GM12878 (cell line): ENCODE measurements at regions not wholly inside any gene's neighbourhood (a gene's known extent, or its start where the extent isn't known, plus 50 kb on each side); places are given as distances from the start of the nearest gene placed in this dataset.

Experiments
- ATAC-seq: fragments of 200-7000 bp; cut with Tn5 transposase; 3 replicates; pipeline ENCODE4 v1.9.1; 2020; ENCODE audit warnings: mild to moderate bottlenecking, moderate library complexity
- BruUV-seq: library from RNA; stranded (reverse); fragments of 400-500 nt; replicated peaks from 2 replicates; lab custom pipeline; 2021; lab: Mats Ljungman, UMichigan
- CTCF ChIA-PET: fragments of 300-600 bp; sonication (Branson Sonifier 250); formaldehyde crosslinking; extraction: SDS; loops from one replicate; lab custom pipeline; 2021; ENCODE audit warnings: inconsistent platforms; lab: Yijun Ruan, JAX
- POLR2A ChIA-PET: fragments of 350-600 bp; formaldehyde crosslinking; extraction: SDS; loops from one replicate; lab custom pipeline; 2021; ENCODE audit warnings: inconsistent platforms; lab: Charles Lee
- RAD21 ChIA-PET: fragments of 300-600 bp; sonication (Branson Sonifier 250); formaldehyde crosslinking; loops from one replicate; lab custom pipeline; 2023; ENCODE audit warnings: antibody characterized with exemption; ENCODE audit not compliant: unreplicated experiment; lab: Charles Lee
- SMC1A ChIA-PET: fragments of 300-600 bp; sonication (Branson Sonifier 250); formaldehyde crosslinking; loops from one replicate; lab custom pipeline; 2023; ENCODE audit not compliant: unreplicated experiment, uncharacterized antibody; lab: Charles Lee
- DNase-seq: peaks from one replicate; pipeline ENCODE4 v3.0.0-alpha.2; 2011; ENCODE audit warnings: low read depth, low spot score
- FAIRE-seq: peaks from 3 replicates; lab custom pipeline; 2011; peaks lifted over from hg19 to GRCh38; lab: Jason Lieb, UNC
- H2AFZ ChIP-seq: 2 replicates; pipeline ENCODE4 v1.6.0; 2011; ENCODE audit warnings: low read depth, low read length, control low read depth; ENCODE audit not compliant: control insufficient read depth
- H3K27ac ChIP-seq: 2 replicates; pipeline ENCODE4 v1.5.1; 2011; ENCODE audit warnings: control low read depth; ENCODE audit not compliant: control insufficient read depth, insufficient read depth
- H3K27me3 ChIP-seq, 2 experiments: replicated peaks in 1 of 2; 2 replicates each; pipeline versions ENCODE4 v1.6.0 to v1.6.1; 2011; ENCODE audit warnings: low read length in 1 of 2; ENCODE audit not compliant: control insufficient read depth in 2 of 2, insufficient read depth in 2 of 2
- H3K36me3 ChIP-seq, 2 experiments: 2 replicates each; pipeline ENCODE4 v1.5.1; 2011; ENCODE audit warnings: low read length in 1 of 2; ENCODE audit not compliant: control insufficient read depth in 2 of 2, insufficient read depth in 2 of 2
- H3K4me1 ChIP-seq: 2 replicates; pipeline ENCODE4 v1.6.1; 2011; ENCODE audit warnings: mild to moderate bottlenecking, low read length, moderate library complexity, mixed read lengths; ENCODE audit not compliant: control insufficient read depth, insufficient read depth
- H3K4me2 ChIP-seq: 2 replicates; pipeline ENCODE4 v1.6.0; 2011; ENCODE audit warnings: control low read depth; ENCODE audit not compliant: control insufficient read depth, insufficient read depth
- H3K4me3 ChIP-seq: fragments of 200-600 bp; sonication (generic); 2 replicates; pipeline ENCODE4 v1.5.1; 2016
- H3K79me2 ChIP-seq: 2 replicates; pipeline ENCODE4 v1.6.0; 2011; ENCODE audit warnings: low read length; ENCODE audit not compliant: control insufficient read depth, insufficient read depth
- H3K9ac ChIP-seq: 2 replicates; pipeline ENCODE4 v1.8.0; 2011; ENCODE audit warnings: low read length, control low read depth, mixed read lengths; ENCODE audit not compliant: control insufficient read depth, insufficient read depth
- H3K9me3 ChIP-seq: replicated peaks from 3 replicates; pipeline ENCODE4 v1.5.1; 2011; ENCODE audit warnings: mild to moderate bottlenecking, low read length; ENCODE audit not compliant: control insufficient read depth, insufficient read depth
- H4K20me1 ChIP-seq: 2 replicates; pipeline ENCODE4 v1.6.0; 2011; ENCODE audit not compliant: control insufficient read depth, insufficient read depth
- BCL11A ChIP-seq: IDR thresholded peaks from 2 replicates; pipeline ENCODE4 v1.6.1; 2011; ENCODE audit warnings: low read depth, low read length
- CBX3 ChIP-seq: fragments of 200-600 bp; sonication (generic); IDR thresholded peaks from 2 replicates; pipeline ENCODE4 v1.6.1; 2016; ENCODE audit warnings: low read depth, borderline replicate concordance
- CREM ChIP-seq: IDR thresholded peaks from 2 replicates; pipeline ENCODE4 v1.6.1; 2014; ENCODE audit warnings: antibody characterized with exemption, low read depth
- EP300 ChIP-seq, 2 experiments: fragments of 150-350 bp in 1 of 2; IDR thresholded peaks; 2 replicates each; pipeline ENCODE4 v1.6.1; 2011 to 2012; ENCODE audit warnings: low read depth in 2 of 2, low read length in 2 of 2, borderline replicate concordance in 1 of 2, improper control_type of control experiment in 1 of 2, inconsistent platforms in 1 of 2; ENCODE audit not compliant: control insufficient read depth in 1 of 2
- GATAD2B ChIP-seq: fragments of 450-650 bp; conservative IDR thresholded peaks from 2 replicates; pipeline ENCODE4 v1.6.1; 2017; ENCODE audit warnings: low read depth, mild to moderate bottlenecking, moderate library complexity
- HDAC6 ChIP-seq: fragments of 200-600 bp; sonication (generic); IDR thresholded peaks from one replicate; pipeline ENCODE4 v1.8.0; 2017; ENCODE audit warnings: antibody characterized with exemption; ENCODE audit not compliant: unreplicated experiment
- HDGF ChIP-seq: fragments of 450-650 bp; IDR thresholded peaks from 2 replicates; pipeline ENCODE4 v1.6.1; 2016; ENCODE audit warnings: antibody characterized with exemption
- JUND ChIP-seq: IDR thresholded peaks from 2 replicates; pipeline ENCODE4 v1.6.1; 2012; ENCODE audit warnings: low read depth, mild to moderate bottlenecking, low read length, improper control_type of control experiment, moderate library complexity
- PAX5 ChIP-seq: IDR thresholded peaks from 2 replicates; pipeline ENCODE4 v1.6.1; 2011; ENCODE audit warnings: low read depth, low read length, borderline replicate concordance
- POLR2AphosphoS2 ChIP-seq: IDR thresholded peaks from 2 replicates; pipeline ENCODE4 v1.6.1; 2011; ENCODE audit warnings: low read depth, mild to moderate bottlenecking, low read length, improper control_type of control experiment, moderate library complexity
- POU2F2 ChIP-seq: IDR thresholded peaks from 3 replicates; pipeline ENCODE4 v1.6.1; 2011; ENCODE audit warnings: low read depth, mild to moderate bottlenecking, low read length, borderline replicate concordance
- RELA ChIP-seq: fragments of 450-650 bp; IDR thresholded peaks from 2 replicates; pipeline ENCODE4 v1.8.0; 2014; ENCODE audit warnings: borderline replicate concordance; ENCODE audit not compliant: partially characterized antibody
- TCF3 ChIP-seq: IDR thresholded peaks from 2 replicates; pipeline ENCODE4 v1.6.1; 2012; ENCODE audit warnings: low read depth, mild to moderate bottlenecking, low read length, borderline replicate concordance; ENCODE audit not compliant: insufficient read depth
- WGBS: methylation state at CpG from one replicate; pipeline ENCODE4 v1.1.6; 2016; ENCODE audit warnings: low lambda C conversion rate; ENCODE audit not compliant: insufficient replicate concordance, insufficient coverage; ENCODE audit errors: missing lambda C conversion rate; 5-methylcytosine and 5-hydroxymethylcytosine counted together
- in situ Hi-C: fragments of 300-500 bp; cut with MboI; formaldehyde crosslinking; loops from 9 replicates; pipeline ENCODE4 v1.14.3; 2018; ENCODE audit warnings: mixed read lengths
- intact Hi-C: fragments of 100-400 bp; cut with micrococcal nuclease; formaldehyde crosslinking; loops from one replicate; pipeline ENCODE4 v1.14.2; 2022; ENCODE audit not compliant: unreplicated experiment
- TF ChIP-seq, protein P1 (sequence below): fragments of 450-650 bp; formaldehyde crosslinking; IDR thresholded peaks from 2 replicates; pipeline ENCODE4 v1.5.0; 2022; ENCODE audit warnings: mild to moderate bottlenecking, missing genetic modification characterization
- TF ChIP-seq, protein P2 (sequence below): fragments of 450-650 bp; IDR thresholded peaks from 2 replicates; pipeline ENCODE4 v1.6.1; 2016; ENCODE audit warnings: mild to moderate bottlenecking, moderate library complexity, borderline replicate concordance
- TF ChIP-seq, protein P3 (sequence below): fragments of 450-650 bp; IDR thresholded peaks from 2 replicates; pipeline ENCODE4 v1.6.1; 2014; ENCODE audit warnings: mild to moderate bottlenecking

DNA sequence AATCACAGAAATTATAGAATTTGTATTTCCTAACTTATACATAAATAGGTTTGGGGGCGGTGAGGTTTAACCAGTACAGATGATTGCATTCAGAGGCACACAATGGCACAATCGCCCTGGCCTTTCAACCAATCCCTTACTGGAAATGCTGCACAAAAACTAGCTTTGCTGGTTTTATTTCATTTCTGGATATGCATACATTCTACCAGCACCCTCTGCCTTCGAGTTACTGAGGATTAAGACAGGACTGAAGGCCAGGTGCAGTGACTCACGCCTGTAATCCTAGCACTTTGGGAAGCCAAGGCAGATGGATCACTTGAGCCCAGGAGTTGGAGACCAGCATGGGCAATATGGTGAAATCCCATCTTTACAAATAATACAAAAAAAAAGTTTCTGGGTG is 336.1 kb downstream of the ARRDC4 start:
- intact Hi-C loops (no loop called here), in situ Hi-C loops (no loop called here)
- RAD21 ChIA-PET, result interaction anchor here (1.0 kb wide), 1 partner anchor 391 kb away, joined by 3 read pairs; no protein-coding TSS in a partner anchor
- Histone ChIP-seq H3K9ac (no peak overlapping the region), H3K4me1 (no peaks in the 10 kb centered on the region), H3K4me3 (no peak overlapping the region), H3K36me3 (no peaks in the 10 kb centered on the region), H4K20me1 (no peaks in the 10 kb centered on the region), H3K4me2 (no peak overlapping the region), H3K27me3 (no peaks in the 10 kb centered on the region), H3K27ac (no peak overlapping the region), H3K79me2 (no peaks in the 10 kb centered on the region), H2AFZ (no peak overlapping the region), H3K9me3 (no peaks in the 10 kb centered on the region)
- DNase-seq (no peak), FAIRE-seq (no peak), ATAC-seq (no peak)
- 0% methylated on average over 4 of the region's 4 CpGs for WGBS
- CTCF ChIA-PET, result no interaction called here
- no TSS peak for BruUV-seq
- SMC1A ChIA-PET, result interaction anchor here (0.6 kb wide), 1 partner anchor 821 kb away, joined by 3 read pairs; no protein-coding TSS in a partner anchor
- POLR2A ChIA-PET, result no interaction called here
- TF ChIP-seq, protein P1, sequence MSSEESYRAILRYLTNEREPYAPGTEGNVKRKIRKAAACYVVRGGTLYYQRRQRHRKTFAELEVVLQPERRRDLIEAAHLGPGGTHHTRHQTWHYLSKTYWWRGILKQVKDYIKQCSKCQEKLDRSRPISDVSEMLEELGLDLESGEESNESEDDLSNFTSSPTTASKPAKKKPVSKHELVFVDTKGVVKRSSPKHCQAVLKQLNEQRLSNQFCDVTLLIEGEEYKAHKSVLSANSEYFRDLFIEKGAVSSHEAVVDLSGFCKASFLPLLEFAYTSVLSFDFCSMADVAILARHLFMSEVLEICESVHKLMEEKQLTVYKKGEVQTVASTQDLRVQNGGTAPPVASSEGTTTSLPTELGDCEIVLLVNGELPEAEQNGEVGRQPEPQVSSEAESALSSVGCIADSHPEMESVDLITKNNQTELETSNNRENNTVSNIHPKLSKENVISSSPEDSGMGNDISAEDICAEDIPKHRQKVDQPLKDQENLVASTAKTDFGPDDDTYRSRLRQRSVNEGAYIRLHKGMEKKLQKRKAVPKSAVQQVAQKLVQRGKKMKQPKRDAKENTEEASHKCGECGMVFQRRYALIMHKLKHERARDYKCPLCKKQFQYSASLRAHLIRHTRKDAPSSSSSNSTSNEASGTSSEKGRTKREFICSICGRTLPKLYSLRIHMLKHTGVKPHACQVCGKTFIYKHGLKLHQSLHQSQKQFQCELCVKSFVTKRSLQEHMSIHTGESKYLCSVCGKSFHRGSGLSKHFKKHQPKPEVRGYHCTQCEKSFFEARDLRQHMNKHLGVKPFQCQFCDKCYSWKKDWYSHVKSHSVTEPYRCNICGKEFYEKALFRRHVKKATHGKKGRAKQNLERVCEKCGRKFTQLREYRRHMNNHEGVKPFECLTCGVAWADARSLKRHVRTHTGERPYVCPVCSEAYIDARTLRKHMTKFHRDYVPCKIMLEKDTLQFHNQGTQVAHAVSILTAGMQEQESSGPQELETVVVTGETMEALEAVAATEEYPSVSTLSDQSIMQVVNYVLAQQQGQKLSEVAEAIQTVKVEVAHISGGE (CRISPR knock-in tag), result no peak
- TF ChIP-seq HDGF (no peak), RELA (no peak), POU2F2 (no peak), JUND (no peak), TCF3 (no peak), GATAD2B (no peak), BCL11A (no peak), POLR2AphosphoS2 (no peak), EP300 (IDR thresholded peaks at IDR 0.05; ENCODE audit: borderline replicate concordance in 1 of 2, control insufficient read depth in 1 of 2, low read depth in 2 of 2, low read length in 2 of 2) (no peak), CBX3 (no peak), CREM (no peak), HDAC6 (no peak), PAX5 (no peak)
- TF ChIP-seq, protein P2, sequence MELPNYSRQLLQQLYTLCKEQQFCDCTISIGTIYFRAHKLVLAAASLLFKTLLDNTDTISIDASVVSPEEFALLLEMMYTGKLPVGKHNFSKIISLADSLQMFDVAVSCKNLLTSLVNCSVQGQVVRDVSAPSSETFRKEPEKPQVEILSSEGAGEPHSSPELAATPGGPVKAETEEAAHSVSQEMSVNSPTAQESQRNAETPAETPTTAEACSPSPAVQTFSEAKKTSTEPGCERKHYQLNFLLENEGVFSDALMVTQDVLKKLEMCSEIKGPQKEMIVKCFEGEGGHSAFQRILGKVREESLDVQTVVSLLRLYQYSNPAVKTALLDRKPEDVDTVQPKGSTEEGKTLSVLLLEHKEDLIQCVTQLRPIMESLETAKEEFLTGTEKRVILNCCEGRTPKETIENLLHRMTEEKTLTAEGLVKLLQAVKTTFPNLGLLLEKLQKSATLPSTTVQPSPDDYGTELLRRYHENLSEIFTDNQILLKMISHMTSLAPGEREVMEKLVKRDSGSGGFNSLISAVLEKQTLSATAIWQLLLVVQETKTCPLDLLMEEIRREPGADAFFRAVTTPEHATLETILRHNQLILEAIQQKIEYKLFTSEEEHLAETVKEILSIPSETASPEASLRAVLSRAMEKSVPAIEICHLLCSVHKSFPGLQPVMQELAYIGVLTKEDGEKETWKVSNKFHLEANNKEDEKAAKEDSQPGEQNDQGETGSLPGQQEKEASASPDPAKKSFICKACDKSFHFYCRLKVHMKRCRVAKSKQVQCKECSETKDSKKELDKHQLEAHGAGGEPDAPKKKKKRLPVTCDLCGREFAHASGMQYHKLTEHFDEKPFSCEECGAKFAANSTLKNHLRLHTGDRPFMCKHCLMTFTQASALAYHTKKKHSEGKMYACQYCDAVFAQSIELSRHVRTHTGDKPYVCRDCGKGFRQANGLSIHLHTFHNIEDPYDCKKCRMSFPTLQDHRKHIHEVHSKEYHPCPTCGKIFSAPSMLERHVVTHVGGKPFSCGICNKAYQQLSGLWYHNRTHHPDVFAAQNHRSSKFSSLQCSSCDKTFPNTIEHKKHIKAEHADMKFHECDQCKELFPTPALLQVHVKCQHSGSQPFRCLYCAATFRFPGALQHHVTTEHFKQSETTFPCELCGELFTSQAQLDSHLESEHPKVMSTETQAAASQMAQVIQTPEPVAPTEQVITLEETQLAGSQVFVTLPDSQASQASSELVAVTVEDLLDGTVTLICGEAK, result no peak
- TF ChIP-seq, protein P3, sequence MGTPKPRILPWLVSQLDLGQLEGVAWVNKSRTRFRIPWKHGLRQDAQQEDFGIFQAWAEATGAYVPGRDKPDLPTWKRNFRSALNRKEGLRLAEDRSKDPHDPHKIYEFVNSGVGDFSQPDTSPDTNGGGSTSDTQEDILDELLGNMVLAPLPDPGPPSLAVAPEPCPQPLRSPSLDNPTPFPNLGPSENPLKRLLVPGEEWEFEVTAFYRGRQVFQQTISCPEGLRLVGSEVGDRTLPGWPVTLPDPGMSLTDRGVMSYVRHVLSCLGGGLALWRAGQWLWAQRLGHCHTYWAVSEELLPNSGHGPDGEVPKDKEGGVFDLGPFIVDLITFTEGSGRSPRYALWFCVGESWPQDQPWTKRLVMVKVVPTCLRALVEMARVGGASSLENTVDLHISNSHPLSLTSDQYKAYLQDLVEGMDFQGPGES, result no peak
